Astrocyte (in vitro differentiated cells and primary cell): ENCODE measurements at regions not wholly inside any gene's neighbourhood (a gene's known extent, or its start where the extent isn't known, plus 50 kb on each side); places are given as distances from the start of the nearest gene placed in this dataset.

Source experiments
- CTCF ChIP-seq: IDR thresholded peaks from 2 replicates; pipeline ENCODE4 v1.5.1; 2011; ENCODE audit warnings: low read depth, mild to moderate bottlenecking, inconsistent platforms, low read length, moderate library complexity; ENCODE audit not compliant: insufficient read depth
- EZH2 ChIP-seq: IDR thresholded peaks from 2 replicates; pipeline ENCODE4 v1.6.1; 2012; ENCODE audit warnings: mild to moderate bottlenecking, low read length, inconsistent platforms; ENCODE audit not compliant: insufficient read depth

GRCh38 chr6:81814370-81815076 is 62.0 kb upstream of the TENT5A start:
- TF ChIP-seq CTCF (no peak), EZH2 (no peak)
